ENCODE measurements at regions not wholly inside any gene's neighbourhood (a gene's known extent, or its start where the extent isn't known, plus 50 kb on each side); places are given as distances from the start of the nearest gene placed in this dataset.

DNA sequence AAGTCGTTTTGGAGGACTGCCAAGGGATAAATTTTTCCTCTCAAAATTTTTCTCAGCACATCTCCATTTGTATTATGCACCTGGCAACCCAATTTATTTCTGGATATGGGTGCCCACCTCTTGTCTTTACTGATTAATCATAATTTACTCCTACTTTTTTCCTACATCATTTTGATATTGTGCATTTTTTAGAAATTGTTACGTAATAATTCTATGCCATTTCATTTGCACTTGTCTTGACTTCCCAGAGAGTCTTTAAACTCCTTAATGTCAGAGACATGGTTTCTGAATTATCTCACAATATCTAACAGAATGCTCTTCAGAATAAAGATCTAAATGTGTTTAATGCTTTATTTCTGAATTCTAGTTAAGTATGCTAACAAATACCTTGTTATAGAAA lies 113.1 kb downstream of the TMTC3 start (continued):
- TF ChIP-seq ETV6 (conservative IDR thresholded peaks at IDR 0.05 in 1 of 2, IDR thresholded peaks at IDR 0.05 in 1 of 2; ENCODE audit: borderline replicate concordance in 1 of 2, low read depth in 1 of 2) (no peak), ZNF217 (IDR thresholded peaks at IDR 0.05) (no peak), NFYB (IDR thresholded peaks at IDR 0.05; ENCODE audit: insufficient read depth, low read depth, low read length) (no peak), STAT1 (conservative IDR thresholded peaks at IDR 0.05) (no peak), NRF1 (conservative IDR thresholded peaks at IDR 0.05; ENCODE audit: low read depth, low read length) (no peak), IKZF2 (IDR thresholded peaks at IDR 0.05) (no peak), ASH2L (IDR thresholded peaks at IDR 0.05; ENCODE audit: borderline replicate concordance, low read depth) (no peak)
- TF ChIP-seq, protein P1, sequence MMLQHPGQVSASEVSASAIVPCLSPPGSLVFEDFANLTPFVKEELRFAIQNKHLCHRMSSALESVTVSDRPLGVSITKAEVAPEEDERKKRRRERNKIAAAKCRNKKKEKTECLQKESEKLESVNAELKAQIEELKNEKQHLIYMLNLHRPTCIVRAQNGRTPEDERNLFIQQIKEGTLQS (IDR thresholded peaks at IDR 0.05; ENCODE audit: borderline replicate concordance, extremely low read depth, low read depth, low read length): no peak
- TF ChIP-seq, protein P2, sequence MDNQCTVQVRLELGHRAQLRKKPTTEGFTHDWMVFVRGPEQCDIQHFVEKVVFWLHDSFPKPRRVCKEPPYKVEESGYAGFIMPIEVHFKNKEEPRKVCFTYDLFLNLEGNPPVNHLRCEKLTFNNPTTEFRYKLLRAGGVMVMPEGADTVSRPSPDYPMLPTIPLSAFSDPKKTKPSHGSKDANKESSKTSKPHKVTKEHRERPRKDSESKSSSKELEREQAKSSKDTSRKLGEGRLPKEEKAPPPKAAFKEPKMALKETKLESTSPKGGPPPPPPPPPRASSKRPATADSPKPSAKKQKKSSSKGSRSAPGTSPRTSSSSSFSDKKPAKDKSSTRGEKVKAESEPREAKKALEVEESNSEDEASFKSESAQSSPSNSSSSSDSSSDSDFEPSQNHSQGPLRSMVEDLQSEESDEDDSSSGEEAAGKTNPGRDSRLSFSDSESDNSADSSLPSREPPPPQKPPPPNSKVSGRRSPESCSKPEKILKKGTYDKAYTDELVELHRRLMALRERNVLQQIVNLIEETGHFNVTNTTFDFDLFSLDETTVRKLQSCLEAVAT (IDR thresholded peaks at IDR 0.05): no peak
- TF ChIP-seq, protein P3, sequence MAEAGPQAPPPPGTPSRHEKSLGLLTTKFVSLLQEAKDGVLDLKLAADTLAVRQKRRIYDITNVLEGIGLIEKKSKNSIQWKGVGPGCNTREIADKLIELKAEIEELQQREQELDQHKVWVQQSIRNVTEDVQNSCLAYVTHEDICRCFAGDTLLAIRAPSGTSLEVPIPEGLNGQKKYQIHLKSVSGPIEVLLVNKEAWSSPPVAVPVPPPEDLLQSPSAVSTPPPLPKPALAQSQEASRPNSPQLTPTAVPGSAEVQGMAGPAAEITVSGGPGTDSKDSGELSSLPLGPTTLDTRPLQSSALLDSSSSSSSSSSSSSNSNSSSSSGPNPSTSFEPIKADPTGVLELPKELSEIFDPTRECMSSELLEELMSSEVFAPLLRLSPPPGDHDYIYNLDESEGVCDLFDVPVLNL (IDR thresholded peaks at IDR 0.05; ENCODE audit: low read depth, low read length): no peak

DNA sequence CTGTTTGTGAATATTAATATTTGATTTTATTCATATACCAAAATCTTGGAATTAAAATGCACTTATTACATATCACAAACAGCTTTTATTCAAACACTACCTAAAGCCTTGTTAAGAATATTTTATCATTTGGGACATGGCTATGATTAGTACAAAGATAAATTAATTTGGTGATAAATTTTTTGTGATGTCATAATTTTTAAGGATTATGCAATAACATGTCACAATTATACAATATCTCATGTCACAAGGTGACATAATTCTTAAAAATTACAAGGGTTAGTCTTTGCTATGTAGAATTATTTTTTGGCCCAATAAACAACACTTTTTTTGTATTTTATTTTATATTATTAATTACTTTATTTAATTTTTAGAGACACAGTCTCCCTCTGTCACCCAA lies 113.7 kb downstream of the TMTC3 start:
- DNase-seq (ENCODE audit: low read depth, low spot score): no peak
- H3K9ac ChIP-seq (ENCODE audit: control insufficient read depth, insufficient read depth, low read length): no peak overlapping the region
- H2AFZ ChIP-seq (ENCODE audit: control insufficient read depth, low read depth, low read length): no peak overlapping the region
- FAIRE-seq: no peak
- CTCF ChIA-PET: interaction anchor here (0.7 kb wide), 1 partner anchor 14 kb away, joined by 3 read pairs; no protein-coding TSS in a partner anchor
- no peaks in the 10 kb centered on the region for H3K79me2 ChIP-seq (ENCODE audit: control insufficient read depth, insufficient read depth, low read length)
- RAD21 ChIA-PET (ENCODE audit: unreplicated experiment): no interaction called here
- no peak overlapping the region for H3K4me2 ChIP-seq (ENCODE audit: control insufficient read depth, insufficient read depth)
- no peaks in the 10 kb centered on the region for H3K9me3 ChIP-seq (replicated peaks; ENCODE audit: control insufficient read depth, insufficient read depth, low read length)
- BruUV-seq (replicated peaks): no TSS peak
- no peaks in the 10 kb centered on the region for H3K4me1 ChIP-seq (ENCODE audit: control insufficient read depth, insufficient read depth, low read length)
- ATAC-seq: no peak
- POLR2A ChIA-PET: no interaction called here
- SMC1A ChIA-PET (ENCODE audit: uncharacterized antibody, unreplicated experiment): no interaction called here
- no peaks in the 10 kb centered on the region for H3K36me3 ChIP-seq (ENCODE audit: control insufficient read depth in 2 of 2, insufficient read depth in 2 of 2, low read length in 1 of 2)
- H4K20me1 ChIP-seq (ENCODE audit: control insufficient read depth, insufficient read depth): no peaks in the 10 kb centered on the region
- H3K4me3 ChIP-seq: no peak overlapping the region
- H3K27ac ChIP-seq (ENCODE audit: control insufficient read depth, insufficient read depth): no peak overlapping the region
- no peaks in the 10 kb centered on the region for H3K27me3 ChIP-seq (replicated peaks in 1 of 2; ENCODE audit: control insufficient read depth in 2 of 2, insufficient read depth in 2 of 2, low read length in 1 of 2)
- in situ Hi-C loops (cut with MboI): no loop called here
- intact Hi-C loops (cut with micrococcal nuclease; ENCODE audit: unreplicated experiment): no loop called here
- no peak for TF ChIP-seq TCF3 (IDR thresholded peaks at IDR 0.05; ENCODE audit: borderline replicate concordance, insufficient read depth, low read depth, low read length)
- no peak for TF ChIP-seq EP300 (IDR thresholded peaks at IDR 0.05; ENCODE audit: borderline replicate concordance in 1 of 2, control insufficient read depth in 1 of 2, low read depth in 2 of 2, low read length in 2 of 2)
- TF ChIP-seq, protein P4, sequence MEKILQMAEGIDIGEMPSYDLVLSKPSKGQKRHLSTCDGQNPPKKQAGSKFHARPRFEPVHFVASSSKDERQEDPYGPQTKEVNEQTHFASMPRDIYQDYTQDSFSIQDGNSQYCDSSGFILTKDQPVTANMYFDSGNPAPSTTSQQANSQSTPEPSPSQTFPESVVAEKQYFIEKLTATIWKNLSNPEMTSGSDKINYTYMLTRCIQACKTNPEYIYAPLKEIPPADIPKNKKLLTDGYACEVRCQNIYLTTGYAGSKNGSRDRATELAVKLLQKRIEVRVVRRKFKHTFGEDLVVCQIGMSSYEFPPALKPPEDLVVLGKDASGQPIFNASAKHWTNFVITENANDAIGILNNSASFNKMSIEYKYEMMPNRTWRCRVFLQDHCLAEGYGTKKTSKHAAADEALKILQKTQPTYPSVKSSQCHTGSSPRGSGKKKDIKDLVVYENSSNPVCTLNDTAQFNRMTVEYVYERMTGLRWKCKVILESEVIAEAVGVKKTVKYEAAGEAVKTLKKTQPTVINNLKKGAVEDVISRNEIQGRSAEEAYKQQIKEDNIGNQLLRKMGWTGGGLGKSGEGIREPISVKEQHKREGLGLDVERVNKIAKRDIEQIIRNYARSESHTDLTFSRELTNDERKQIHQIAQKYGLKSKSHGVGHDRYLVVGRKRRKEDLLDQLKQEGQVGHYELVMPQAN (conservative IDR thresholded peaks at IDR 0.05): no peak
- TF ChIP-seq EED (IDR thresholded peaks at IDR 0.05; ENCODE audit: low read depth): no peak
- TF ChIP-seq, protein P5, sequence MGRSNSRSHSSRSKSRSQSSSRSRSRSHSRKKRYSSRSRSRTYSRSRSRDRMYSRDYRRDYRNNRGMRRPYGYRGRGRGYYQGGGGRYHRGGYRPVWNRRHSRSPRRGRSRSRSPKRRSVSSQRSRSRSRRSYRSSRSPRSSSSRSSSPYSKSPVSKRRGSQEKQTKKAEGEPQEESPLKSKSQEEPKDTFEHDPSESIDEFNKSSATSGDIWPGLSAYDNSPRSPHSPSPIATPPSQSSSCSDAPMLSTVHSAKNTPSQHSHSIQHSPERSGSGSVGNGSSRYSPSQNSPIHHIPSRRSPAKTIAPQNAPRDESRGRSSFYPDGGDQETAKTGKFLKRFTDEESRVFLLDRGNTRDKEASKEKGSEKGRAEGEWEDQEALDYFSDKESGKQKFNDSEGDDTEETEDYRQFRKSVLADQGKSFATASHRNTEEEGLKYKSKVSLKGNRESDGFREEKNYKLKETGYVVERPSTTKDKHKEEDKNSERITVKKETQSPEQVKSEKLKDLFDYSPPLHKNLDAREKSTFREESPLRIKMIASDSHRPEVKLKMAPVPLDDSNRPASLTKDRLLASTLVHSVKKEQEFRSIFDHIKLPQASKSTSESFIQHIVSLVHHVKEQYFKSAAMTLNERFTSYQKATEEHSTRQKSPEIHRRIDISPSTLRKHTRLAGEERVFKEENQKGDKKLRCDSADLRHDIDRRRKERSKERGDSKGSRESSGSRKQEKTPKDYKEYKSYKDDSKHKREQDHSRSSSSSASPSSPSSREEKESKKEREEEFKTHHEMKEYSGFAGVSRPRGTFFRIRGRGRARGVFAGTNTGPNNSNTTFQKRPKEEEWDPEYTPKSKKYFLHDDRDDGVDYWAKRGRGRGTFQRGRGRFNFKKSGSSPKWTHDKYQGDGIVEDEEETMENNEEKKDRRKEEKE (IDR thresholded peaks at IDR 0.05): no peak
- TF ChIP-seq KDM1A (IDR thresholded peaks at IDR 0.05; ENCODE audit: borderline replicate concordance): no peak
